Natural killer cell treated with Interleukin-12 subunit alpha and Interleukin-12 subunit beta and Interleukin-15 and Interleukin-18, amount 100 ng/mL, for 72 hours (primary cell): ENCODE measurements at regions not wholly inside any gene's neighbourhood (a gene's known extent, or its start where the extent isn't known, plus 50 kb on each side); places are given as distances from the start of the nearest gene placed in this dataset.

Experiments used
- ATAC-seq, 2 donors: fragments of 150-1000 bp; cut with Tn5 transposase in 1 of 2; sonication (Bioruptor Pico), chemical (Tn5 transposase) in 1 of 2; 2 replicates each; pipeline ENCODE4 v1.10.0; 2021
- DNase-seq: peaks from one replicate; pipeline ENCODE4 v3.0.0; 2022; ENCODE audit warnings: low spot score
- H3K27ac Mint-ChIP-seq, 2 donors: 1 replicate in 1 of 2; 2 replicates in 1 of 2; pipeline ENCODE4 v1.8.0; 2022; ENCODE audit warnings: mixed read lengths in 2 of 2, mild to moderate bottlenecking in 1 of 2, moderate library complexity in 1 of 2
- H3K27me3 Mint-ChIP-seq, 2 donors: 1 replicate in 1 of 2; 2 replicates in 1 of 2; pipeline ENCODE4 v1.8.0; 2022; ENCODE audit warnings: mixed read lengths in 2 of 2
- H3K36me3 Mint-ChIP-seq: one replicate; pipeline ENCODE4 v1.8.0; 2022; ENCODE audit warnings: mixed read lengths
- H3K4me1 Mint-ChIP-seq, 2 donors: 1 replicate in 1 of 2; 2 replicates in 1 of 2; pipeline ENCODE4 v1.8.0; 2022; ENCODE audit warnings: low read depth in 2 of 2, mixed read lengths in 2 of 2, mild to moderate bottlenecking in 1 of 2
- H3K4me3 Mint-ChIP-seq: one replicate; pipeline ENCODE4 v1.8.0; 2022; ENCODE audit warnings: mixed read lengths
- H3K9me3 Mint-ChIP-seq: 2 replicates; pipeline ENCODE4 v1.8.0; 2022; ENCODE audit warnings: mixed read lengths

GRCh38 chr15:69720536-69720935, 267.9 kb downstream of the RPLP1 start:
- H3K4me1 Mint-ChIP-seq = peaks cover 67 to 81% of the 10 kb centered on the region in 2 donors
- no peak for ATAC-seq
- DNase-seq = no peak
- peak overlapping the region; percentile 81 for H3K4me3 Mint-ChIP-seq
- H3K36me3 Mint-ChIP-seq = no peaks in the 10 kb centered on the region
- peaks cover 5 to 13% of the 10 kb centered on the region in 2 donors for H3K27me3 Mint-ChIP-seq
- no peaks in the 10 kb centered on the region for H3K9me3 Mint-ChIP-seq
- H3K27ac Mint-ChIP-seq = peak overlapping the region in 1 of 2 donors; percentile 69

GRCh38 chr15:69722924-69723323, 270.3 kb downstream of the RPLP1 start:
- no peaks in the 10 kb centered on the region for H3K9me3 Mint-ChIP-seq

GRCh38 chr15:69723404-69724096, 270.9 kb downstream of the RPLP1 start:
- H3K27me3 Mint-ChIP-seq = peaks cover 5 to 15% of the 10 kb centered on the region in 2 donors
- H3K27ac Mint-ChIP-seq = peak overlapping the region in 1 of 2 donors; percentile 37
- H3K36me3 Mint-ChIP-seq = no peaks in the 10 kb centered on the region
- ATAC-seq (no peak), DNase-seq (no peak)
- H3K4me1 Mint-ChIP-seq = peaks cover 54 to 73% of the 10 kb centered on the region in 2 donors
- no peaks in the 10 kb centered on the region for H3K9me3 Mint-ChIP-seq
- no peak overlapping the region for H3K4me3 Mint-ChIP-seq

More at GRCh38 chr15:69722924-69723323, 270.3 kb downstream of the RPLP1 start:
- no peaks in the 10 kb centered on the region for H3K36me3 Mint-ChIP-seq
- H3K4me3 Mint-ChIP-seq = peak overlapping the region; percentile 81
- peaks cover 5 to 15% of the 10 kb centered on the region in 2 donors for H3K27me3 Mint-ChIP-seq
- ATAC-seq (no peak), DNase-seq (no peak)
- peaks cover 60 to 76% of the 10 kb centered on the region in 2 donors for H3K4me1 Mint-ChIP-seq
- peak overlapping the region in 1 of 2 donors; percentile 37 for H3K27ac Mint-ChIP-seq

GRCh38 chr15:69724333-69724732, 271.7 kb downstream of the RPLP1 start:
- Mint-ChIP-seq H3K4me1 (peaks cover 53 to 74% of the 10 kb centered on the region in 2 donors), H3K27me3 (peaks cover 7 to 15% of the 10 kb centered on the region in 2 donors), H3K4me3 (no peak overlapping the region), H3K9me3 (no peaks in the 10 kb centered on the region), H3K36me3 (no peaks in the 10 kb centered on the region), H3K27ac (peak overlapping the region in 1 of 2 donors; percentile 38)
- DNase-seq = no peak
- ATAC-seq = no peak

GRCh38 chr15:69725275-69725674, 272.7 kb downstream of the RPLP1 start:
- Mint-ChIP-seq H3K27ac (peak overlapping the region in 1 of 2 donors; percentile 10), H3K36me3 (no peaks in the 10 kb centered on the region), H3K9me3 (no peaks in the 10 kb centered on the region), H3K27me3 (peaks cover 12 to 15% of the 10 kb centered on the region in 2 donors), H3K4me1 (peaks cover 45 to 67% of the 10 kb centered on the region in 2 donors), H3K4me3 (peak overlapping the region; percentile 28)
- ATAC-seq = no peak
- no peak for DNase-seq

- peaks cover 15% of the 10 kb centered on the region in 2 donors for H3K27me3 Mint-ChIP-seq
- no peaks in the 10 kb centered on the region for H3K9me3 Mint-ChIP-seq
- ATAC-seq (no peak), DNase-seq (no peak)
- H3K4me3 Mint-ChIP-seq = no peak overlapping the region
- peaks cover 38 to 61% of the 10 kb centered on the region in 2 donors for H3K4me1 Mint-ChIP-seq
- H3K36me3 Mint-ChIP-seq = no peaks in the 10 kb centered on the region
- no peak overlapping the region for H3K27ac Mint-ChIP-seq
Observed at GRCh38 chr15:69725957-69726356, 273.3 kb downstream of the RPLP1 start.

- Mint-ChIP-seq H3K27ac (no peak overlapping the region), H3K36me3 (no peaks in the 10 kb centered on the region), H3K27me3 (peaks cover 15 to 19% of the 10 kb centered on the region in 2 donors), H3K4me1 (peaks cover 25 to 47% of the 10 kb centered on the region in 2 donors), H3K9me3 (no peaks in the 10 kb centered on the region), H3K4me3 (peak overlapping the region; percentile 4)
- DNase-seq (no peak), ATAC-seq (no peak)
Observed at GRCh38 chr15:69727121-69727924, 274.7 kb downstream of the RPLP1 start.

GRCh38 chr15:69729167-69729748, 276.6 kb downstream of the RPLP1 start:
- H3K4me1 Mint-ChIP-seq = peaks cover 27 to 36% of the 10 kb centered on the region in 2 donors
- DNase-seq (peak; percentile 63), ATAC-seq (no peak)
- H3K4me3 Mint-ChIP-seq = no peak overlapping the region
- H3K27ac Mint-ChIP-seq = peak overlapping the region in 1 of 2 donors; percentile 24
- peaks cover 21 to 33% of the 10 kb centered on the region in 2 donors for H3K27me3 Mint-ChIP-seq
- H3K9me3 Mint-ChIP-seq = no peaks in the 10 kb centered on the region
- H3K36me3 Mint-ChIP-seq = no peaks in the 10 kb centered on the region

GRCh38 chr15:69730281-69731080, 277.9 kb downstream of the RPLP1 start:
- DNase-seq (no peak), ATAC-seq (no peak)
- H3K4me3 Mint-ChIP-seq = no peak overlapping the region
- H3K27me3 Mint-ChIP-seq = peaks cover 9 to 32% of the 10 kb centered on the region in 2 donors
- peak overlapping the region in 1 of 2 donors; percentile 60 for H3K27ac Mint-ChIP-seq
- peaks cover 16 to 24% of the 10 kb centered on the region in 2 donors for H3K4me1 Mint-ChIP-seq
- no peaks in the 10 kb centered on the region for H3K9me3 Mint-ChIP-seq
- no peaks in the 10 kb centered on the region for H3K36me3 Mint-ChIP-seq

GRCh38 chr15:69731081-69731330, 278.4 kb downstream of the RPLP1 start:
- Mint-ChIP-seq H3K4me3 (no peak overlapping the region), H3K27me3 (peaks cover 6 to 36% of the 10 kb centered on the region in 2 donors), H3K36me3 (no peaks in the 10 kb centered on the region), H3K4me1 (peaks cover 15 to 18% of the 10 kb centered on the region in 2 donors), H3K9me3 (no peaks in the 10 kb centered on the region), H3K27ac (peak overlapping the region in 1 of 2 donors; percentile 60)
- DNase-seq (no peak), ATAC-seq (no peak)

GRCh38 chr15:69731581-69731980, 279.0 kb downstream of the RPLP1 start:
- Mint-ChIP-seq H3K27ac (no peak overlapping the region), H3K9me3 (no peaks in the 10 kb centered on the region), H3K27me3 (peaks cover 6 to 40% of the 10 kb centered on the region in 2 donors), H3K36me3 (no peaks in the 10 kb centered on the region), H3K4me1 (peaks cover 10 to 13% of the 10 kb centered on the region in 2 donors), H3K4me3 (no peak overlapping the region)
- no peak for DNase-seq
- ATAC-seq = no peak

GRCh38 chr15:69732133-69732532, 279.5 kb downstream of the RPLP1 start:
- Mint-ChIP-seq H3K4me1 (peaks cover 10 to 12% of the 10 kb centered on the region in 2 donors), H3K36me3 (no peaks in the 10 kb centered on the region), H3K4me3 (no peak overlapping the region), H3K9me3 (no peaks in the 10 kb centered on the region), H3K27me3 (peaks cover 12 to 45% of the 10 kb centered on the region in 2 donors), H3K27ac (no peak overlapping the region)
- ATAC-seq (no peak), DNase-seq (no peak)

GRCh38 chr15:69734699-69735098, 282.1 kb downstream of the RPLP1 start:
- DNase-seq (no peak), ATAC-seq (no peak)
- H3K36me3 Mint-ChIP-seq = no peaks in the 10 kb centered on the region
- H3K4me1 Mint-ChIP-seq = peaks cover 0 to 6% of the 10 kb centered on the region in 2 donors
- H3K4me3 Mint-ChIP-seq = no peak overlapping the region
- no peak overlapping the region for H3K27ac Mint-ChIP-seq
- H3K9me3 Mint-ChIP-seq = no peaks in the 10 kb centered on the region
- peaks cover 32 to 61% of the 10 kb centered on the region in 2 donors for H3K27me3 Mint-ChIP-seq
